Peyer's patch (tissue), 4 donors: ENCODE measurements at regions not wholly inside any gene's neighbourhood (a gene's known extent, or its start where the extent isn't known, plus 50 kb on each side); places are given as distances from the start of the nearest gene placed in this dataset.

ENCODE experiments used
- CTCF ChIP-seq, 6 experiments: fragments of 450-650 bp in 4 of 6; fragments of 200-600 bp in 2 of 6; sonication (generic) in 1 of 6; IDR thresholded peaks; one replicate each; pipeline ENCODE4 v1.5.1; 2017 to 2019; ENCODE audit warnings: antibody characterized with exemption in 6 of 6, mild to moderate bottlenecking in 3 of 6, moderate library complexity in 1 of 6
- POLR2A ChIP-seq, 2 donors: fragments of 450-650 bp; IDR thresholded peaks; one replicate each; pipeline ENCODE4 v1.5.1; 2017; ENCODE audit warnings: antibody characterized with exemption in 2 of 2, mild to moderate bottlenecking in 2 of 2, moderate library complexity in 2 of 2

- TF ChIP-seq CTCF (IDR thresholded peaks at IDR 0.05) (no peak), POLR2A (IDR thresholded peaks at IDR 0.05) (no peak)
Observed at GRCh38 chr15:97194750-97195149, 765.8 kb upstream of the ARRDC4 start.
